Muscle layer of duodenum (tissue), 2 donors: ENCODE measurements at regions not wholly inside any gene's neighbourhood (a gene's known extent, or its start where the extent isn't known, plus 50 kb on each side); places are given as distances from the start of the nearest gene placed in this dataset.

Source experiments
- H3K27ac ChIP-seq: one replicate; pipeline ENCODE4 v1.7.0; 2013; ENCODE audit warnings: mild to moderate bottlenecking, low read length
- H3K27me3 ChIP-seq: one replicate; pipeline ENCODE4 v1.7.0; 2013; ENCODE audit warnings: low read depth, mild to moderate bottlenecking, control low read depth, low read length
- H3K36me3 ChIP-seq, 2 donors: one replicate each; pipeline ENCODE4 v1.7.0; 2013; ENCODE audit warnings: low read length in 2 of 2, control low read depth in 1 of 2, mild to moderate bottlenecking in 1 of 2; ENCODE audit not compliant: insufficient read depth in 2 of 2, control insufficient read depth in 1 of 2
- H3K4me1 ChIP-seq, 2 donors: one replicate each; pipeline ENCODE4 v1.7.0; 2013; ENCODE audit warnings: low read length in 2 of 2, mild to moderate bottlenecking in 2 of 2, control low read depth in 1 of 2, moderate library complexity in 1 of 2; ENCODE audit not compliant: insufficient read depth in 2 of 2, control insufficient read depth in 1 of 2
- H3K4me3 ChIP-seq, 2 donors: one replicate each; pipeline ENCODE4 v1.7.0; 2013; ENCODE audit warnings: low read length in 2 of 2, low read depth in 1 of 2, mild to moderate bottlenecking in 1 of 2
- H3K9me3 ChIP-seq, 2 donors: one replicate each; pipeline ENCODE4 v1.7.0; 2013; ENCODE audit warnings: low read length in 2 of 2, control low read depth in 1 of 2, mild to moderate bottlenecking in 1 of 2; ENCODE audit not compliant: control insufficient read depth in 1 of 2
- donor health status: healthy.

- Histone ChIP-seq H3K9me3 (no peaks in the 10 kb centered on the region), H3K4me3 (no peak overlapping the region), H3K27me3 (no peaks in the 10 kb centered on the region), H3K4me1 (peaks cover 0 to 6% of the 10 kb centered on the region in 2 donors), H3K27ac (peak overlapping the region; percentile 11), H3K36me3 (no peaks in the 10 kb centered on the region)
Observed at GRCh38 chr21:26784974-26785373, 60.2 kb downstream of the ADAMTS1 start.

GRCh38 chr21:26783466-26784195, 61.6 kb downstream of the ADAMTS1 start:
- H3K4me3 ChIP-seq, result no peak overlapping the region
- H3K36me3 ChIP-seq, result no peaks in the 10 kb centered on the region
- H3K4me1 ChIP-seq, result peaks cover 0 to 6% of the 10 kb centered on the region in 2 donors
- no peaks in the 10 kb centered on the region for H3K27me3 ChIP-seq
- H3K27ac ChIP-seq, result peak overlapping the region; percentile 46
- no peaks in the 10 kb centered on the region for H3K9me3 ChIP-seq

GRCh38 chr21:26782747-26783146, 62.5 kb downstream of the ADAMTS1 start:
- no peak overlapping the region for H3K4me3 ChIP-seq
- H3K27ac ChIP-seq, result peak overlapping the region; percentile 34
- H3K36me3 ChIP-seq, result no peaks in the 10 kb centered on the region
- H3K27me3 ChIP-seq, result no peaks in the 10 kb centered on the region
- peaks cover 0 to 6% of the 10 kb centered on the region in 2 donors for H3K4me1 ChIP-seq
- H3K9me3 ChIP-seq, result no peaks in the 10 kb centered on the region

- Histone ChIP-seq H3K4me1 (peaks cover 0 to 6% of the 10 kb centered on the region in 2 donors), H3K36me3 (no peaks in the 10 kb centered on the region), H3K27ac (peak overlapping the region; percentile 34), H3K9me3 (no peaks in the 10 kb centered on the region), H3K4me3 (no peak overlapping the region), H3K27me3 (no peaks in the 10 kb centered on the region)
Observed at GRCh38 chr21:26782331-26782730, 62.9 kb downstream of the ADAMTS1 start.

- Histone ChIP-seq H3K9me3 (no peaks in the 10 kb centered on the region), H3K27me3 (no peaks in the 10 kb centered on the region), H3K36me3 (no peaks in the 10 kb centered on the region), H3K27ac (no peak overlapping the region), H3K4me3 (no peak overlapping the region), H3K4me1 (peaks cover 0 to 6% of the 10 kb centered on the region in 2 donors)
Observed at GRCh38 chr21:26781331-26781730, 63.9 kb downstream of the ADAMTS1 start.

GRCh38 chr21:26777166-26777565, 68.0 kb downstream of the ADAMTS1 start:
- Histone ChIP-seq H3K36me3 (no peaks in the 10 kb centered on the region), H3K4me3 (no peak overlapping the region), H3K4me1 (no peaks in the 10 kb centered on the region), H3K27ac (no peak overlapping the region), H3K9me3 (no peaks in the 10 kb centered on the region), H3K27me3 (no peaks in the 10 kb centered on the region)

GRCh38 chr21:26776310-26777021, 68.7 kb downstream of the ADAMTS1 start:
- H3K36me3 ChIP-seq, result no peaks in the 10 kb centered on the region
- H3K4me3 ChIP-seq, result no peak overlapping the region
- H3K27ac ChIP-seq, result no peak overlapping the region
- no peaks in the 10 kb centered on the region for H3K27me3 ChIP-seq
- H3K9me3 ChIP-seq, result no peaks in the 10 kb centered on the region
- H3K4me1 ChIP-seq, result no peaks in the 10 kb centered on the region

- Histone ChIP-seq H3K4me3 (no peak overlapping the region), H3K4me1 (no peaks in the 10 kb centered on the region), H3K9me3 (no peaks in the 10 kb centered on the region), H3K27me3 (no peaks in the 10 kb centered on the region), H3K36me3 (no peaks in the 10 kb centered on the region), H3K27ac (no peak overlapping the region)
Observed at GRCh38 chr21:26773058-26773457, 72.2 kb downstream of the ADAMTS1 start.

- no peaks in the 10 kb centered on the region for H3K27me3 ChIP-seq
- H3K27ac ChIP-seq, result no peak overlapping the region
- no peaks in the 10 kb centered on the region for H3K36me3 ChIP-seq
- H3K4me1 ChIP-seq, result no peaks in the 10 kb centered on the region
- H3K9me3 ChIP-seq, result no peaks in the 10 kb centered on the region
- no peak overlapping the region for H3K4me3 ChIP-seq
Observed at GRCh38 chr21:26769613-26770188, 75.5 kb downstream of the ADAMTS1 start.

GRCh38 chr21:26766826-26767325, 78.3 kb downstream of the ADAMTS1 start:
- no peaks in the 10 kb centered on the region for H3K36me3 ChIP-seq

GRCh38 chr21:26761174-26761915, 83.9 kb downstream of the ADAMTS1 start:
- Histone ChIP-seq H3K4me1 (no peaks in the 10 kb centered on the region), H3K27me3 (no peaks in the 10 kb centered on the region), H3K27ac (no peak overlapping the region), H3K36me3 (no peaks in the 10 kb centered on the region), H3K9me3 (no peaks in the 10 kb centered on the region), H3K4me3 (no peak overlapping the region)

More at GRCh38 chr21:26766826-26767325, 78.3 kb downstream of the ADAMTS1 start:
- Histone ChIP-seq H3K4me3 (no peak overlapping the region), H3K27me3 (no peaks in the 10 kb centered on the region), H3K27ac (no peak overlapping the region), H3K4me1 (no peaks in the 10 kb centered on the region), H3K9me3 (no peaks in the 10 kb centered on the region)
